K562 (cell line): ENCODE measurements at regions not wholly inside any gene's neighbourhood (a gene's known extent, or its start where the extent isn't known, plus 50 kb on each side); places are given as distances from the start of the nearest gene placed in this dataset.

ENCODE experiments used
- ATAC-seq: fragments of 200-7000 bp; cut with Tn5 transposase; 3 replicates; pipeline ENCODE4 v1.9.1; 2020; ENCODE audit warnings: moderate library complexity
- BruUV-seq: library from RNA; stranded (reverse); fragments of 400-500 nt; replicated peaks from 2 replicates; lab custom pipeline; 2021; lab: Mats Ljungman, UMichigan
- CTCF ChIA-PET: fragments of 300-600 bp; formaldehyde crosslinking; extraction: SDS; loops from one replicate; lab custom pipeline; 2021; ENCODE audit warnings: low intra/inter-chr PET ratio; lab: Yijun Ruan, JAX
- POLR2A ChIA-PET: fragments of 300-600, 350-650 bp; sonication (Branson Sonifier 250); formaldehyde crosslinking; extraction: SDS; loops from one replicate; lab custom pipeline; 2021; ENCODE audit warnings: antibody characterized with exemption, inconsistent platforms; lab: Yijun Ruan, JAX
- DNase-seq, 4 experiments: peaks; one replicate each; pipeline versions ENCODE4 v3.0.0 to v3.0.0-alpha.2; 2011 to 2018; ENCODE audit warnings: low spot score in 3 of 4, mixed read lengths in 3 of 4; ENCODE audit errors: extremely low read depth in 1 of 4
- FAIRE-seq: peaks from 2 replicates; lab custom pipeline; 2011; peaks lifted over from hg19 to GRCh38; lab: Jason Lieb, UNC
- H2AFZ ChIP-seq: 2 replicates; pipeline ENCODE4 v1.6.0; 2011; ENCODE audit warnings: low read depth, low read length, control low read depth, inconsistent platforms
- H3K27ac ChIP-seq: fragments of 200-600 bp; 3 replicates; pipeline ENCODE4 v1.8.0; 2011; ENCODE audit warnings: low read depth, mild to moderate bottlenecking, control low read depth, inconsistent platforms, low read length, moderate library complexity, mixed read lengths; ENCODE audit errors: extremely low read depth
- H3K27me3 ChIP-seq, 2 experiments: fragments of 300-600 bp in 1 of 2; 2 replicates in 1 of 2; 3 replicates in 1 of 2; pipeline versions ENCODE4 v1.6.0 to v1.8.0; 2011; ENCODE audit warnings: inconsistent platforms in 2 of 2, low read length in 2 of 2, mild to moderate bottlenecking in 1 of 2, mixed read lengths in 1 of 2, moderate library complexity in 1 of 2; ENCODE audit not compliant: control insufficient read depth in 2 of 2, insufficient read depth in 2 of 2
- H3K36me3 ChIP-seq: fragments of 300-600 bp; 3 replicates; pipeline ENCODE4 v1.8.0; 2011; ENCODE audit warnings: mild to moderate bottlenecking, low read length, inconsistent platforms; ENCODE audit not compliant: control insufficient read depth, insufficient read depth
- H3K4me1 ChIP-seq, 2 experiments: fragments of 200-600 bp in 1 of 2; replicated peaks in 1 of 2; 2 replicates in 1 of 2; 3 replicates in 1 of 2; pipeline versions ENCODE4 v1.5.1 to v1.8.0; 2011; ENCODE audit warnings: inconsistent platforms in 2 of 2, low read length in 2 of 2, mild to moderate bottlenecking in 1 of 2, mixed read lengths in 1 of 2, moderate library complexity in 1 of 2; ENCODE audit not compliant: control insufficient read depth in 2 of 2, insufficient read depth in 2 of 2
- H3K4me2 ChIP-seq: 2 replicates; pipeline ENCODE4 v1.6.1; 2011; ENCODE audit warnings: low read length, control low read depth, inconsistent platforms, mixed read lengths; ENCODE audit not compliant: insufficient read depth
- H3K4me3 ChIP-seq: fragments of 200-600 bp; sonication (generic), shearing (Covaris generic); 2 replicates; pipeline ENCODE4 v1.5.1; 2016; ENCODE audit warnings: control low read depth, inconsistent platforms
- H3K79me2 ChIP-seq: fragments of 200-600 bp; 3 replicates; pipeline ENCODE4 v1.8.0; 2011; ENCODE audit warnings: low read length, inconsistent platforms; ENCODE audit not compliant: control insufficient read depth, insufficient read depth
- H3K9ac ChIP-seq, 2 experiments: 2 replicates each; pipeline versions ENCODE4 v1.6.0 to v1.6.1; 2011; ENCODE audit warnings: low read depth in 2 of 2, low read length in 2 of 2, control low read depth in 1 of 2, inconsistent platforms in 1 of 2, mild to moderate bottlenecking in 1 of 2, mixed read lengths in 1 of 2; ENCODE audit not compliant: insufficient read depth in 1 of 2
- H3K9me1 ChIP-seq: one replicate; pipeline ENCODE4 v1.6.0; 2011; ENCODE audit warnings: inconsistent platforms, mild to moderate bottlenecking, low read length, moderate library complexity; ENCODE audit not compliant: control insufficient read depth, insufficient read depth
- H3K9me3 ChIP-seq: replicated peaks from 2 replicates; pipeline ENCODE4 v1.5.1; 2011; ENCODE audit warnings: low read depth, low read length, inconsistent platforms; ENCODE audit not compliant: control insufficient read depth, insufficient read depth
- H4K20me1 ChIP-seq: replicated peaks from 2 replicates; pipeline ENCODE4 v1.6.1; 2011; ENCODE audit warnings: low read length, inconsistent platforms, mixed read lengths; ENCODE audit not compliant: control insufficient read depth, insufficient read depth
- ZKSCAN3 ChIP-seq: fragments of 250-450 bp; sonication (Bioruptor Pico); IDR thresholded peaks from 2 replicates; pipeline ENCODE4 v1.4.0; 2020
- WGBS: fragments of 100-300 bp; shearing (Covaris generic); methylation state at CpG from one replicate; pipeline ENCODE4 v1.1.6; 2016; ENCODE audit warnings: low coverage, mixed read lengths; ENCODE audit not compliant: insufficient coverage; ENCODE audit errors: missing lambda C conversion rate; 5-methylcytosine and 5-hydroxymethylcytosine counted together
- in situ Hi-C: fragments of 300-500 bp; cut with MboI; formaldehyde crosslinking; loops from 4 replicates; pipeline ENCODE4 v1.15.0; 2018; ENCODE audit warnings: inconsistent platforms, mixed read lengths
- intact Hi-C: fragments of 100-400 bp; cut with micrococcal nuclease; formaldehyde crosslinking; loops from 2 replicates; pipeline ENCODE4 v1.14.2; 2022
- TF ChIP-seq, protein P1 (sequence below): fragments of 200-600 bp; sonication (generic); IDR thresholded peaks from one replicate; pipeline ENCODE4 v1.6.1; 2012; ENCODE audit warnings: mild to moderate bottlenecking, low read depth, low read length, inconsistent platforms

DNA sequence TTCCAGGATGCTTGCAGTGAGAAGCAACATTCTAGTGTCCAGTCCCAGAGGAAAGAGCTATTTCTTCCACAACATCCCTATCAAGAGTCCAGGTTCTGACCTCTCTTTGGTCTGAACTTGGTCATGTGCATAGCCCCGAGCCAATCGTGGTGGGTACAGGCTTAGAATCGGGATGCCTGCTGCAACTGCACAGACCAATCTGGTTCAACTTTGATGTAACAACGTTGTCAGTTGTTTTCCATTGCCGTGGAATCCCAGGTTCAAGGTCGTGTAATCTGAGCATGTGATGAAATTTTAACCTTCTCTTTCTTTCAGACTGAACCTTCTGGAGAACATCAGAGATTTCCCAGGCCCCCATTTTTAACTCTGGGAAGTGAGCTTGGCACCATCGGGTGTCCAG is 130.5 kb downstream of the ANKRD60 start:
- WGBS = 0% methylated on average over 7 of the region's 7 CpGs
- Histone ChIP-seq H3K27ac (no peak overlapping the region), H3K4me2 (no peak overlapping the region), H3K9me1 (no peaks in the 10 kb centered on the region), H3K9me3 (no peaks in the 10 kb centered on the region), H3K9ac (no peak overlapping the region), H3K4me1 (no peaks in the 10 kb centered on the region), H3K79me2 (no peaks in the 10 kb centered on the region), H3K4me3 (no peak overlapping the region), H4K20me1 (peaks cover 3% of the 10 kb centered on the region; the same call in 1 of the 2 replicates), H3K36me3 (no peaks in the 10 kb centered on the region), H2AFZ (no peak overlapping the region), H3K27me3 (peaks cover 1 to 33% of the 10 kb centered on the region in 2 experiments; a peak in 4 of 5 replicates)
- in situ Hi-C loops (no loop called here), intact Hi-C loops (no loop called here)
- BruUV-seq = no TSS peak
- DNase-seq (no peak), FAIRE-seq (no peak), ATAC-seq (no peak)
- ChIA-PET CTCF (no interaction called here), POLR2A (interaction anchor here (1.0 kb wide), 1 partner anchor 11 kb away, joined by 3 read pairs; no protein-coding TSS in a partner anchor)
- TF ChIP-seq, protein P1, sequence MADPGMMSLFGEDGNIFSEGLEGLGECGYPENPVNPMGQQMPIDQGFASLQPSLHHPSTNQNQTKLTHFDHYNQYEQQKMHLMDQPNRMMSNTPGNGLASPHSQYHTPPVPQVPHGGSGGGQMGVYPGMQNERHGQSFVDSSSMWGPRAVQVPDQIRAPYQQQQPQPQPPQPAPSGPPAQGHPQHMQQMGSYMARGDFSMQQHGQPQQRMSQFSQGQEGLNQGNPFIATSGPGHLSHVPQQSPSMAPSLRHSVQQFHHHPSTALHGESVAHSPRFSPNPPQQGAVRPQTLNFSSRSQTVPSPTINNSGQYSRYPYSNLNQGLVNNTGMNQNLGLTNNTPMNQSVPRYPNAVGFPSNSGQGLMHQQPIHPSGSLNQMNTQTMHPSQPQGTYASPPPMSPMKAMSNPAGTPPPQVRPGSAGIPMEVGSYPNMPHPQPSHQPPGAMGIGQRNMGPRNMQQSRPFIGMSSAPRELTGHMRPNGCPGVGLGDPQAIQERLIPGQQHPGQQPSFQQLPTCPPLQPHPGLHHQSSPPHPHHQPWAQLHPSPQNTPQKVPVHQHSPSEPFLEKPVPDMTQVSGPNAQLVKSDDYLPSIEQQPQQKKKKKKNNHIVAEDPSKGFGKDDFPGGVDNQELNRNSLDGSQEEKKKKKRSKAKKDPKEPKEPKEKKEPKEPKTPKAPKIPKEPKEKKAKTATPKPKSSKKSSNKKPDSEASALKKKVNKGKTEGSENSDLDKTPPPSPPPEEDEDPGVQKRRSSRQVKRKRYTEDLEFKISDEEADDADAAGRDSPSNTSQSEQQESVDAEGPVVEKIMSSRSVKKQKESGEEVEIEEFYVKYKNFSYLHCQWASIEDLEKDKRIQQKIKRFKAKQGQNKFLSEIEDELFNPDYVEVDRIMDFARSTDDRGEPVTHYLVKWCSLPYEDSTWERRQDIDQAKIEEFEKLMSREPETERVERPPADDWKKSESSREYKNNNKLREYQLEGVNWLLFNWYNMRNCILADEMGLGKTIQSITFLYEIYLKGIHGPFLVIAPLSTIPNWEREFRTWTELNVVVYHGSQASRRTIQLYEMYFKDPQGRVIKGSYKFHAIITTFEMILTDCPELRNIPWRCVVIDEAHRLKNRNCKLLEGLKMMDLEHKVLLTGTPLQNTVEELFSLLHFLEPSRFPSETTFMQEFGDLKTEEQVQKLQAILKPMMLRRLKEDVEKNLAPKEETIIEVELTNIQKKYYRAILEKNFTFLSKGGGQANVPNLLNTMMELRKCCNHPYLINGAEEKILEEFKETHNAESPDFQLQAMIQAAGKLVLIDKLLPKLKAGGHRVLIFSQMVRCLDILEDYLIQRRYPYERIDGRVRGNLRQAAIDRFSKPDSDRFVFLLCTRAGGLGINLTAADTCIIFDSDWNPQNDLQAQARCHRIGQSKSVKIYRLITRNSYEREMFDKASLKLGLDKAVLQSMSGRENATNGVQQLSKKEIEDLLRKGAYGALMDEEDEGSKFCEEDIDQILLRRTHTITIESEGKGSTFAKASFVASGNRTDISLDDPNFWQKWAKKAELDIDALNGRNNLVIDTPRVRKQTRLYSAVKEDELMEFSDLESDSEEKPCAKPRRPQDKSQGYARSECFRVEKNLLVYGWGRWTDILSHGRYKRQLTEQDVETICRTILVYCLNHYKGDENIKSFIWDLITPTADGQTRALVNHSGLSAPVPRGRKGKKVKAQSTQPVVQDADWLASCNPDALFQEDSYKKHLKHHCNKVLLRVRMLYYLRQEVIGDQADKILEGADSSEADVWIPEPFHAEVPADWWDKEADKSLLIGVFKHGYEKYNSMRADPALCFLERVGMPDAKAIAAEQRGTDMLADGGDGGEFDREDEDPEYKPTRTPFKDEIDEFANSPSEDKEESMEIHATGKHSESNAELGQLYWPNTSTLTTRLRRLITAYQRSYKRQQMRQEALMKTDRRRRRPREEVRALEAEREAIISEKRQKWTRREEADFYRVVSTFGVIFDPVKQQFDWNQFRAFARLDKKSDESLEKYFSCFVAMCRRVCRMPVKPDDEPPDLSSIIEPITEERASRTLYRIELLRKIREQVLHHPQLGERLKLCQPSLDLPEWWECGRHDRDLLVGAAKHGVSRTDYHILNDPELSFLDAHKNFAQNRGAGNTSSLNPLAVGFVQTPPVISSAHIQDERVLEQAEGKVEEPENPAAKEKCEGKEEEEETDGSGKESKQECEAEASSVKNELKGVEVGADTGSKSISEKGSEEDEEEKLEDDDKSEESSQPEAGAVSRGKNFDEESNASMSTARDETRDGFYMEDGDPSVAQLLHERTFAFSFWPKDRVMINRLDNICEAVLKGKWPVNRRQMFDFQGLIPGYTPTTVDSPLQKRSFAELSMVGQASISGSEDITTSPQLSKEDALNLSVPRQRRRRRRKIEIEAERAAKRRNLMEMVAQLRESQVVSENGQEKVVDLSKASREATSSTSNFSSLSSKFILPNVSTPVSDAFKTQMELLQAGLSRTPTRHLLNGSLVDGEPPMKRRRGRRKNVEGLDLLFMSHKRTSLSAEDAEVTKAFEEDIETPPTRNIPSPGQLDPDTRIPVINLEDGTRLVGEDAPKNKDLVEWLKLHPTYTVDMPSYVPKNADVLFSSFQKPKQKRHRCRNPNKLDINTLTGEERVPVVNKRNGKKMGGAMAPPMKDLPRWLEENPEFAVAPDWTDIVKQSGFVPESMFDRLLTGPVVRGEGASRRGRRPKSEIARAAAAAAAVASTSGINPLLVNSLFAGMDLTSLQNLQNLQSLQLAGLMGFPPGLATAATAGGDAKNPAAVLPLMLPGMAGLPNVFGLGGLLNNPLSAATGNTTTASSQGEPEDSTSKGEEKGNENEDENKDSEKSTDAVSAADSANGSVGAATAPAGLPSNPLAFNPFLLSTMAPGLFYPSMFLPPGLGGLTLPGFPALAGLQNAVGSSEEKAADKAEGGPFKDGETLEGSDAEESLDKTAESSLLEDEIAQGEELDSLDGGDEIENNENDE = no peak
- no peak for TF ChIP-seq ZKSCAN3
